ENCODE measurements at regions not wholly inside any gene's neighbourhood (a gene's known extent, or its start where the extent isn't known, plus 50 kb on each side); places are given as distances from the start of the nearest gene placed in this dataset.

GRCh38 chr3:110493438-110494092 lies 578.1 kb upstream of the NECTIN3 start:
- no peak for TF ChIP-seq GATA2 (IDR thresholded peaks at IDR 0.05; ENCODE audit: low read depth, low read length)
- no peak for TF ChIP-seq GATA3 (IDR thresholded peaks at IDR 0.05; ENCODE audit: low read depth, low read length)

Measured in SH-SY5Y (cell line).